ENCODE measurements at regions not wholly inside any gene's neighbourhood (a gene's known extent, or its start where the extent isn't known, plus 50 kb on each side); places are given as distances from the start of the nearest gene placed in this dataset.

DNA sequence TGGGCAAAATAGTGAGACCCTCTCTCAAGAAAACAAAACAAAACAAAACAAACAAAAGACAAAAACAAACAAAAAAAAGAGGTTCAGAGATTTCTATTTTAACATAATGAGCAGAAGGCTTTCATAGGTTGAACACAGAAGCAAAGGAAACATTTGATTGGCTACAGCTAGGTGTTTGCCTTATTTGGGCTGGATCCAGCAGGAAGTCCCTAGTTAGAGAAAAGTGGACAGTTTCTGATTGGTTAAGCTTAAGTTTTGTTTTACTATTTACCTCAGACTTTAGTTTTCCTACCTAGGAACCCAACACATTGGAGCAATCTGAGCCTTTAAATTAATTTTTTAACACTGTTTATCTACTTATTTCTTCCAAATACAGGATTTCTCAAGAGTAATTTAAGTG lies 566.5 kb upstream of the PCDH15 start:
- no peak for DNase-seq

DNA sequence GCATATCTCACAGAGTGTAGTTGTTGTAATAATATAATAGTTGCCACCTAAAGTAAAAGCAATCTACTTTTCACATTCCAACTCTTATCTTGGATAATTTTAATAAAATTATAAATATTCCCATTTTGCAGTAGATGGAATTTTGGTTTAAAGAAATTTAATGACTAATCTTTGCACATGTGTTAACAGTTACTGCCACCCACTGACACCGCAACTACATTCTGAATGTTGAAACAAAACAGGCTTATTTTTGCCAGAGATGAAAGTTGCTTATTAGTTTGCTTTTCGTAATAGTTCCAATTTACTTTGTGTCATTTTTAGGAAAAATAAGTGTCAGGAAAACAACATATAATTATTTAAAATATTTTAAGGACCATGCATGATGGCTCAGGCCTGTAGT lies 557.5 kb upstream of the PCDH15 start:
- DNase-seq, result no peak

DNA sequence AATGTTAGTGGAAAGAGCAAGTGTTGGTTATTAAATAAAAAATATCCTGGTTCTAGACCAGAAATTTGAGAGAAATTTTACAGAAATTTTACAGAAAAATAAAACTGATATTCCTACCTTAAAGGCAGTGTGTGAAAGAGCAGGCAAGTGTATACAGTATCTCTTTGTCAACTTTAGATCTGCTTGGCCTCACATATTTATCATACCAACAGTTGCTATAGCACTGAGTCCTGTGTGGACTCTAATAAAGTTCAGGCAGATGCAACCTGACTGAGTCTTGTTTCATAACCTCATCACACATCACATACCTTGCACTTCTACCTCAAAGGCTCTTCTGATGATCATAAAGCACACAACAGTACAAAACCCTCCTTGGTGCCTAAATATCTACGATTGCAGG lies 552.4 kb upstream of the PCDH15 start:
- DNase-seq, result no peak

DNA sequence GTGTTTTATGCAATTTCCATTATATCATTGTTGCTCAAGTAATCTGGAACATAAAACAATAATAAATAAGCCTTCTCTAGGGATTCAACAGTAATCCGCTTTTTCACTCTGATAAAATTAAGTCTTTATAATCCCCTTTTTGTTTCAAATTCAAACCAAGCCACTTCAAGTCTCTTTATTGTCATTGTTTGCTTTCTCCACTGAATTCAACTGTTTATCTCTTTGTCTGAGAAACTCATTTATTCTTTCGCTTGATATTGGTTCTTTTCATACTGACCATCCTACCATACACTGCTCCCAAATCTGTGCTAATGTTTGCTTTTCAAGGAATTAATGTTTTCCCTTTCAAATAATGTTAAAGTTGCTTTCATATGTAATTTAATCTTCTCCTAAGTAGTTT lies 550.4 kb upstream of the PCDH15 start:
- no peak for DNase-seq

DNA sequence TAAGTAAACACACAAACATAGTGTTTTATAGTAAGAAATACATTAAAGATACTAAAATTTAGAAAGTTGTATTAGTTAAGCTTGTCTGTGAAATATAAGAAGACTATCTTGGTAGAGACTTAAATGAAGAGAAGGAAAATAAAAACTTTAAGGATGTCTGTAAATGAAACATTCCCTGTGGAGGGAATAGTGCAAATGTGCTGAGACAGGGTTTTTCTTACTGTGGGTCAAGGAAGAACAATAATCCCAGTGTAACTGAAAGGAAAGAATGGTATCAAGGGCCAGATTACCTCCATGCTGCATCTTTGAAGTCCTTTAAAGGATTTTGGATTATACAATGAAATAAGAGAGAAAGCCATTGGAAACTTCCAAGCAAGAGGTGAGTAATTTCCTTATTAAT lies 547.5 kb upstream of the PCDH15 start:
- DNase-seq, result no peak

DNA sequence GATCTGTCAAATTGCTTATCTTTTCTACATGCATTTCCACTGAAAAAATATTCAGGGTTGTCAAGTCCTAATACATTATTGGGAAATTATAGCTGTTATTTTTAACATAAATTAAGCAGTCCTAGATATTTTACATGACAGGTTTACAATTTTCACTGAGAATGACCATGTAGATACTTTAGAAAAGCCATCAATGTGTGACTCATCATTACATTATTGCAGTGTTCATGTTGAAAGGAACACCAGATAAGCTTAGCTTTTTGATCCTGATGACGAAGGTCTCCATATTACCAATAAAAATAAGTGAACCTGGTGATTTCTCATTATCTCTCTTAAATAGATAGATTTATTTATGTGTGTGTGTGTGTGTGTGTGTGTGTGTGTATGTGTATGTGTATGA lies 529.5 kb upstream of the PCDH15 start:
- DNase-seq, result no peak

DNA sequence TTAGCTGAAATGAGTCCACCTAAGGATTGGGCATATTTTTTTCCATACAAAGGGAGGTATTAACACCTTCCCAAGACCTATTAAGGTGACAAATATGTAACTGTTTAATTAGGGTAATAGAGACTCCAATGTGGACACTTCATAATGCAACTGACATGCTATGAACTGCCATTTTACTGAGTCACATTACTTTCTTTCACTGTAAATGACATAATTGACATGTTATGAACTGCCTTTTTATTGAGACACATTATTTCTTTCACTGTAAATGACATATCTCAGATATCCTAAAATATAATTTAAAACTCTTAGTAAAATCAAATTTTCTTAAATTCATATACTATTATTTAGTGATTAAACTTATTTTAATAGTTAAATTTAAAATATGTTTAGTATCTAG lies 528.8 kb upstream of the PCDH15 start:
- no peak for DNase-seq

DNA sequence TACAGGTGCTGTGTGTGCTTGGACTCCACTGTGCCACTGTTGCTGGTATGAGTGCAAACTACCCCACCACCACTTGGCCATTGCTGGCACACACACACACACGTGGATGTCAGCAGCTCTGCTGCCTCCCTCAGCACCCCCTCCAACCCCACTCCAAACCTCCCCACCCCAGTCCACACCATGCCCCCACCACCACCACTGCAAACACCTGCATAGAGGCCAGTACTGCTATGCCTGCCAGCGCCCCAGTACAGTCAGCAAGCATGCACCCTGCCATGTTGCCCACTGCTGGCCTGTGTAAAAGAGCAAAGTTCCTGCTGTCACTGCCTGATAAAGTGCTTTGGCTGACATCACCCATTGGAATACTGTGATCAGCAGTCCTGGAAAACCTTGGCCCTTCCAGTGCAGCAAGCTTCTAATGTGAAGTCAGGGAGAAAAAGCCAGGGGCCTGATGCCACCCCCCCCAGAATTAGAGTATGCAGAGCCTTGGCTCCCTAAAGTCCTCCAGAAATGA lies 519.2 kb upstream of the PCDH15 start:
- DNase-seq, result no peak

DNA sequence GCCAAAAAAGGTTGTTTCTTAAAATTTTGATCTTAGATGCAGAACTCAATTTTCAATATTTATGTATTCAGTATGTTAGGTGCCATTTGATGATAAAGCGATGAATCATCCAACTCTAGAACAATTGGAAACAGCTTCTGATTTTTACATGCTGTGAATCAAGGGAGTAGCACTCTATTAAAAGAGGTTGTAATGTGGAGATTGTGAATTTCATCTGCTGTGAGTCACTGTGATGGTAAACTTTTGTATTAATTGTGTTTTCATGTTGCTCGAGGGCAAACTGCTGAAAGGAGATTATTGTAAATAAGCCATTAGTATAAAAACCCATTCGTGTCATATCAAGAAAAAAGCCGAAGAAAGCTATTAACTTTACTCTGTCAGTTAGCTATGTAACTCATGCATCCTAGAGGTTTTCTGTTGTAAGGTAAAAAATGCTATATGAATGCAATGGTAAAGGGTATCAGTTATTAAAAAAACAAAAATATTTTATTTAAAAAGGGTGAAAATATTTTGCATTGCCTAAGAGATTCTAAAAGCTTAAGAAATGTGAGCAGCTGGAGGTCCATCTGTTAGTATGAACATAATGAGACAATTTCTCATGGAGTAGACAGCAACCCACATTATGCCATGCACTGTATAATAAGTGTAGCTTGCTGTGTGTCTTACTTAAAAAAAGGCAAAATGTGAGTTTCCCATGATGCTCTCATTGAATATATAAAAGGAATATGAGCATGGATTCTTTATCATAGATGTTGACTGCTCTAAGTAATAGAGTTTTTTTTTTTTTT lies 511.0 kb upstream of the PCDH15 start:
- DNase-seq, result no peak

DNA sequence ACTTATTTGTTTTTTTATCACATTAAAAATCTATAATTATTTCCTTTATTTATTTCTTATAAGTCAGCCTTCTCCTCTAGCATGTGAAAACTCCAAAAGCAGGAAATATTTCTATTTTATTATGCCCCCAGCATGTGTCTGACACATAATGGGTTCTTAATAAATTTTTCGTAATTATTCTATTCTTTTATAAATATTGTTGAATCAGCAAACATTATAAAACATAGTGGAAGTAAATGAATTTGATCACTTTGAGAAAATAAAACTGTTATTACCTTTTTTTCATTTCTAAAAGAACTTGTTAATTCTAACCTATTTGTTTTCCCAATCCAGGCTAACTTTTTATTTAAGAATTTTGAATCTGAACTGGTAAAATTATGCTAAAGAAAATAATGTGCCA lies 509.1 kb upstream of the PCDH15 start:
- DNase-seq, result no peak

DNA sequence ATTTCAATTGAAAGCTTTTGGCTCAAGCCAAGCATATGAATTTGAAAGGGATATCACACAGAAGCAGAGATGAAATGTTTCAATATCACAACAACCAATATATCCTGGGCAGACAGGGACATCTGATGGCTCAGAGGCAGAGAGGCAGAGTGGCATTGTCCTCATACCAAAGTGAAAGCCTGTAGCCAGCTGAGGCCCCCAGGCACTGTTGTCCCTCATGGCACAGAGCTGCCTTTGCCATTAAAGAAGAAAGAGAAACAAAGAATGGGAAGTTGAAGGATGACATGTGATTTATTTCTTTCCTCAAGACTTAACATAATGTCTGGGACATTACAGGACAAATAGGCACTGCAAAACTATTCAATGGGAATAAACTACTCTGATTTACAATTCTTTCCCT lies 504.3 kb upstream of the PCDH15 start:
- DNase-seq, result no peak

DNA sequence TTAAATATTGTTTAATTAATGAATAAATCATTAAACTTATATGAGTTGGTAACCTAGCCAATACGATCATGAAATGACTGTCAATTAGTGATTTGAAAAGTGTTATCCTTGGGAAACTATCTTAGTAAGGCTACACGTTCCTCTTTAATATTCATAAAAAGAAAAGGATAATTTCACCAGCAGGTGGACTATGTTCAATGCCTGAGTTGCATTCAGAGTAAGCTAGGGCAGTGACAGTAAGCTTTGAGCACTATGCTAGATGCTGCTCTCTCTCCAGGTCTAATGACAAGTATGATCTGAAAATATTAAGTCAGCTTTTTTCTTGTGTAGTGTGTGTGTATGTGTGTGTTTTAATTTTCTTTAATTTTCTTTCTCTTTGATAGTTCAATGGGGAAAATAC lies 486.3 kb upstream of the PCDH15 start:
- no peak for DNase-seq

DNA sequence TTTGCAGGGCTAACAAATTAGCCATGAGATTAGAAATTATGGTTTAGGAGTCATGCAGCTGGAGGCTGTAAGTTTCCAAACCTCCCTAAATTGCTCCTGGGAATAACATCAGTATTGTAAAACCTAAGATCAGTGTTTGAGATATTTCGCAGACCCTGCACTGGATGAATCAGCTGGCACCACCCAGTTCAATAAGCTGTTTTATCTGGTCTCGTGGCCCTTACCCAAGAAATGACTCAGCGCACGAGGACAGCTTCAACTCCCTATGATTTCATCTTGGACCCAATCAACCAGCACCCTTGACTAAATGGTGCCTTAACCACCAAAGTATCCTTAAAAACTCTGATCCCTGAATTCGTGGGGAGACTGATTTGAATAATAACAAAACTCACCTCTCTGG lies 482.0 kb upstream of the PCDH15 start:
- DNase-seq, result no peak

DNA sequence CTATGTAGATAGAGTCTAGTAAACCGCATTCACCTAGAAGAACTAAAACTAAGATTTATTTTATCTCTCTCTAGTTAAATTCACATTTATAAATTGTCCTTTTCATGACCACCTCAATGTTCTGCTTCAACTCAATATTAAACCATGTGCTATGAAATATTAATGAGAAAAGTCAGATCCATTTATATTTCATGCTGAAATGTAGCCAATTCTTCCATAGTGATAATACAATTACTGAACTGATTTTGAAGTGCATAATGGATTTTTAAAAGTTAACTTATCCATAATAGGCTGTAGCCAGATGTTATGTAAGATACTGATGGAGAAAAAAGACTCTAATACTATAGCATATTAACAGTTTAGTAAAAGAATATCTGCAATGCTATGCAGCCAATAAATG lies 479.7 kb upstream of the PCDH15 start:
- no peak for DNase-seq

DNA sequence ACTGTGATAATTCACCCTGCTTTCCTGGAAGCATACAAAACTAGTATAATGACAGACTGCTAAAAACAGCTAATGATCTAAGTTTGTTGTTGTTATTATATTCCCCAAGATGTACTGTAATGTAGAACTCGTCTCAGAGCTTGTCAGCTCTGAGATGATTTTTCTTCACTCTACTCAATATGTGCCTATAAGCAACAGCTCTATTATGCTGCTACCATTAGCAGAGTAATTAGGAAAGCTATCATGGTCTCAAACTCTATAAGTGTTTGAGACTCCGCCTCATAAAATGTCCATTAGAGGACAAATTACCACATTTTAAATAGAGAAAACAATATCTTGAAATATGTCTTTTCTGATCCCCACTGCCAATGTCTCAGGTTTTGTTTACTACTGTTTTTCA lies 476.5 kb upstream of the PCDH15 start:
- no peak for DNase-seq

DNA sequence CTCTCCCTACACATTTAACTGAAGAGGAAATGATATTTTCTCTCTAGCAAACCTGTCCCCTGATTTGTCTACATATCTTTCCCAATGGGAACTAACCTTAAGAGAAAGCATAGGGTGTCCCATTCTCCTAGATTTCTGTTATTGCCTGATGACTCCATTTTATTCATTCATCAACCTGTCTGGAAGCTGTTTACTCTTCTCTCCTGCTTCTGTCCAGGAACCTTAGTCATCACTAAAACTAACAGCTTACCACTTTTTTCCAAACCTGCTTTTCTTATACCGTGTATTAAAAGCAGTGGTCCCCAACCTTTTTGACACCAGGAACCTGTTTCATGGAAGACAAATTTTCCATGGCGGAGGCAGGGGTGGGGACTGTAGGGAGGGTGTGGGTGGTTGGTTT lies 473.3 kb upstream of the PCDH15 start:
- no peak for DNase-seq

DNA sequence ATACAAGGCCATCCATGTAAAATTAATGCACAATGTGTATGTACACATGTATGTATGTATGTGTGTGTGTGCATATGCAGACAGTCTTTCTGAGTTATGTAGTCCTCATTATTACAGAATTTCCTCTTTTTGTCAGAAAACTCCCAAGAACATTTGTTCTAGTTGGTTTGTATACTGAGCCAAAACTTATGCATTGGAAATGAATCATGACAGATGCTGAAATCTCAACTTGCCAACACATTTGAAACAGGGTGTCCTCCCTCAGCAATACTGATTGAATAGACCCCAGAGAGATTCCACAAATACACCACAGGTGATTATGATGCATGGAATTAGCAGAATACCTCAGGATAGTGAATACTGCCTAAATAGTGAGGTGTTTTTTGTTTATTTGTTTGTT lies 472.9 kb upstream of the PCDH15 start:
- no peak for DNase-seq

DNA sequence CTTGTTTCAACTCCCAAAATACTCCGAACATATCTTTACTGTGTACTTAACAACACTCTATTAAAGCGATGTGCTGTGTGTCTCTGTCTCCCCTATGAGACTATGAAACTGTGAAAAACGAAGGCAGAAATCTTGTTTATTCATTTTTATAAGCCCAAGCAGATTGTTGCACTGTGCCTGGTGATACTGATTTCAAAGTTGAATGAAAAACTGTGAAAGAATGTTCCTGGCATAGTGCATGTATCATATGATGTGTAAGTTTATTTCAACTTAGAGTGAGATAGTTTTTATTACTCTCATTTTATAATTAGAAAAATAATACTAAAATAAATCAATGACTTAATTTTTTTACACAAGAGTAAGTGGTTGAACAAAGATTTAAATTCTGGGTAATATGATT lies 471.9 kb upstream of the PCDH15 start:
- DNase-seq, result no peak

DNA sequence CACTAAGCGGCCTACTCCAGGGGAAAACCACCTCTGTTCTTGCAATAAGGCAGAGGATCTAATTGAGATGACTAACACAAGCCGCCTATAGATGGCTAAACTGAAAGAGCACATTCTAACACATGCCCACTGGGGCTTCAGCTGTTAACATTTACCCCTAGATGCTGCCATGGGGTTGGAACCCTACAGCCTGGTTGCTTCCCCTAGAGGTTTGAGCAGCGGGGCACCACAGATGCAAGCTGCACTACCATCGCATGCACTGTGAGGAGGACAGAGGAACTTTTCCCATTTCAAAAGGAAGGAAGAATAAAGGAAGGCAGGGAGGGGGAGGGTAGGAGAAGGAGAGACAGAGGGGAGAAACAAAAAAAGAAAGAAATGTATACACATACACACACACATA lies 465.8 kb upstream of the PCDH15 start:
- DNase-seq, result no peak

DNA sequence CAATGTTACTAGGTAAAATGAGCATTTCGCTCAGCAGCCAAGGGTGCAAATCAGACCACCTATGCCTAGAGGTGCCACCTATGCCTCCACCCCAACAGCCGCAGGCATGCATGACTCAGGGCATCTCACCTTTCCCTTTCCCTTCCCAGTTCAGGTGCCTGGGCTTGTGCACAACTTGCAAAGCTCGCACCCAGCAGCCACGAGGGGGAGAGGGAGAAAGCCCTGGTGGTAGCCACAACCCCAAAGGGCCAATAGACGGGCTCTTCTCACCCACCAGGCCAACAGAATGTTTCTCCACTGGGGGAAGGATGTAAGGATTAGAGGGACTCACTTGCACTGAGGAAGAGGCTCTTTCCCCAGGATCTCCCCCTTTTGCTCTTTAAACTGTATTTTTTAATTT lies 462.3 kb upstream of the PCDH15 start:
- no peak for DNase-seq

DNA sequence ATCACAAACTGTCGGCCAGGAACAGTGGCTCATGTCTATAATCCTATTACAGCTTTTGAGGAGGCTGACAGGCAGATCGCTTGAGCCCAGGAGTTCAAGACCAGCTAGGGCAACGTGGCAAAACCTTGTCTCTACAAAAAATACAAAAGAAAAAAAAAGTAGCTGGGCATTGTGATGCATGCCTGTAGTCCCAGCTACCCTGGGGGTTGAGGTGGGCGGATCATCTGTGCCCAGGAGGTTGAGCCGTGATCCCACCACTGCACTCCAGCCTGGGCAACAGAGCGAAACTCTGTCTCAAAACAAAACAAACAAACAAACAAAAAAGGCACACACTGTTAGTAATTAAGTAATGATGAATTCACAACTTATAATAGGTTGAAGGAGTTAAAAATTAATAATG lies 441.5 kb upstream of the PCDH15 start:
- DNase-seq, result no peak

DNA sequence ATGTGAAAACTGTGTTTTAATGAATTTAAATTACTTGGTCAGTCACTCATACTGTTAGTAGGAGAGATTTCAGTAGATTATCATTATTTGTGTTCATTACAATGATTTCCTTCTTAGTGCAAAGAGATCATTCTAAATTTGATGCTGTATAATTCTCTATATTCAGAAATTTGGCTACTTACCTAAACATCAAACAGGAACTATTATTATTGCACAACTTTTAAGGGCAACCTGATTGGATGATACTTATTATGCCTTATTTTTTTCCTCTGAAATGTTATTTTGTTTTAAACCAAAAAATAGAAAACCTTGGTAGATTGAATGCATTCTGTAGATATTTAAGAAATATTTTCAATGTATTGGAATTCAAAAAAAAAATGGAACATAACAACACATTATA lies 436.4 kb upstream of the PCDH15 start:
- DNase-seq, result no peak

DNA sequence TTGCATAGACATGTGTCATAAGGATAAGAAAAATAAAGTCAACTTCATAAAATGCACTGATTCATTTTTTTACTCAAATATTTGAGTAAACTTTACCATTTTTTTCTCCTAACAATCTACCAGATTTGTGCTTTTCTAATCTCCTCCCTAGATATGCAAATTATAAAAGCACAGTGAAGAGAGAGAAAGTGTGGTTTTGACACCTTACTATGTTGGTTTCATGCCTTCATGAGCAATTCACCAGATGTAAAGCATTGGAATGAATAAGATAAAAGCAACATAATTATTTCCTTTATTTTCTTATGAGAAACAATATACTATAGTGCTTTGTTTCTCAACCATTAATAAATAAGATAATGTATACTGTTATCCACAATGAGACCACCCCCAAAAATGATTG lies 432.5 kb upstream of the PCDH15 start:
- no peak for DNase-seq

DNA sequence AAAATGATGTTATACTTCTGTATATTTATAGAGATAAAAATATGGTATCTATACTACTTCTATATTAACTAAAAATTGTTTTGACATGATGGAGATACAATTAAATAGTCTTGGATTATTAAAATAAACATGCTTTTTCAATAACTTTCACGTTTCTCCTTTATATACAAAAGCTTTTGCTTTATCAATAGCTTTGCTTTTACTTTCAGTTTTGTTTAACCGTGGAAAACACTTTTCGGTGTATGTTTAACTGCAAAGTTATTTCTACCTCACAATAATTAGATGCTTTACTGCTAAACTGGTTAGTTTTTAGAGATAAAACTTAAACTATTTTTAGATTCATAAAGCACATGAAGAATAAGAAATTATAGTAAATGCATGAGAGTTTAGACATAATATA lies 432.1 kb upstream of the PCDH15 start:
- no peak for DNase-seq

DNA sequence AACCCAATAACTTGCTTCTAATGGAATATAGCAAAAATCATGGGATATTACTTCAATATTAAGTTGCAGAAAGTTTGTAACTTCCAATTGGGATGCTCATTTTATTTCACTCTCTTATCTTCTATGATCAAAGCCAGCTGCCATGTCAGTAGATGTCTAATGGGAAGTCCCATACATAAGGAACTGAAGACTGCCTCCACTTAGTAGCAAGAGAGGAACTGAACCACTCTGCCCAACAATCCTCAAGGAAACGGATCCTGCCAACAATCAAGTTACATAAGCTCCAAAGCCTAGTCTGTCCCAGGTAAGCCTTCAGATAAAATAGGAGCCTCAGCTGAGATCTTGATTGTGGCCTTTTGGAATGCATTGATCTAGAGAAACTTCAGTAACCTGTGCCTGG lies 431.5 kb upstream of the PCDH15 start:
- DNase-seq, result no peak

All from right hindlimb (tissue), 1 donor.